GM19328 (cell line): ENCODE measurements at regions not wholly inside any gene's neighbourhood (a gene's known extent, or its start where the extent isn't known, plus 50 kb on each side); places are given as distances from the start of the nearest gene placed in this dataset.
"Not testable (repeated sequence)": the region's sequence is repeated elsewhere in the genome, so short reads cannot be mapped to it uniquely, and the experiment has no call there.

ENCODE experiments used
- ATAC-seq: cut with Tn5 transposase; IDR thresholded peaks from one replicate; pipeline ENCODE4 v1.9.1; 2021; ENCODE audit warnings: mild to moderate bottlenecking, moderate library complexity; ENCODE audit not compliant: unreplicated experiment

- ATAC-seq = no peak
Measured at GRCh38 chr3:26252001-26252400, 370.6 kb upstream of the LRRC3B start.

- ATAC-seq = no peak
Measured at GRCh38 chr3:26256224-26256623, 366.3 kb upstream of the LRRC3B start.

GRCh38 chr3:26259176-26259575 lies 363.4 kb upstream of the LRRC3B start:
- no peak for ATAC-seq

GRCh38 chr3:26260139-26260538 lies 362.4 kb upstream of the LRRC3B start:
- no peak for ATAC-seq

- no peak for ATAC-seq
Measured at GRCh38 chr3:26264708-26265107, 357.9 kb upstream of the LRRC3B start.

- no peak for ATAC-seq
Measured at GRCh38 chr3:26271848-26272247, 350.7 kb upstream of the LRRC3B start.

GRCh38 chr3:26273196-26273595 lies 349.4 kb upstream of the LRRC3B start:
- no peak for ATAC-seq

GRCh38 chr3:26279091-26279490 lies 343.5 kb upstream of the LRRC3B start:
- no peak for ATAC-seq

GRCh38 chr3:26280517-26280916 lies 342.1 kb upstream of the LRRC3B start:
- ATAC-seq = no peak

GRCh38 chr3:26281284-26281985 lies 341.1 kb upstream of the LRRC3B start:
- ATAC-seq = no peak

- not testable (repeated sequence) for ATAC-seq
Measured at GRCh38 chr3:26284503-26284902, 338.1 kb upstream of the LRRC3B start.

- no peak for ATAC-seq
Measured at GRCh38 chr3:26291840-26292239, 330.7 kb upstream of the LRRC3B start.

GRCh38 chr3:26292780-26293179 lies 329.8 kb upstream of the LRRC3B start:
- no peak for ATAC-seq

GRCh38 chr3:26293329-26293844 lies 329.2 kb upstream of the LRRC3B start:
- no peak for ATAC-seq

- no peak for ATAC-seq
Measured at GRCh38 chr3:26307192-26307591, 315.4 kb upstream of the LRRC3B start.

- no peak for ATAC-seq
Measured at GRCh38 chr3:26307787-26308186, 314.8 kb upstream of the LRRC3B start.

- no peak for ATAC-seq
Measured at GRCh38 chr3:26308454-26308853, 314.1 kb upstream of the LRRC3B start.

- not testable (repeated sequence) for ATAC-seq
Measured at GRCh38 chr3:26309536-26309935, 313.0 kb upstream of the LRRC3B start.

GRCh38 chr3:26312816-26313215 lies 309.8 kb upstream of the LRRC3B start:
- no peak for ATAC-seq

- no peak for ATAC-seq
Measured at GRCh38 chr3:26316472-26316871, 306.1 kb upstream of the LRRC3B start.

- ATAC-seq = not testable (repeated sequence)
Measured at GRCh38 chr3:26323741-26324140, 298.8 kb upstream of the LRRC3B start.

GRCh38 chr3:26340001-26340400 lies 282.6 kb upstream of the LRRC3B start:
- ATAC-seq = no peak

GRCh38 chr3:26343647-26344046 lies 278.9 kb upstream of the LRRC3B start:
- ATAC-seq = no peak
